AG09319 (cell line): ENCODE measurements at regions not wholly inside any gene's neighbourhood (a gene's known extent, or its start where the extent isn't known, plus 50 kb on each side); places are given as distances from the start of the nearest gene placed in this dataset.
"Not testable (repeated sequence)": the region's sequence is repeated elsewhere in the genome, so short reads cannot be mapped to it uniquely, and the experiment has no call there.

ENCODE experiments used
- DNase-seq: peaks from one replicate; pipeline ENCODE4 v3.0.0-alpha.2; 2010; ENCODE audit warnings: low read depth; ENCODE audit errors: extremely low read depth
- CTCF ChIP-seq: IDR thresholded peaks from 2 replicates; pipeline ENCODE4 v1.5.1; 2011; ENCODE audit warnings: low read depth, mild to moderate bottlenecking, inconsistent platforms, low read length, moderate library complexity

DNA sequence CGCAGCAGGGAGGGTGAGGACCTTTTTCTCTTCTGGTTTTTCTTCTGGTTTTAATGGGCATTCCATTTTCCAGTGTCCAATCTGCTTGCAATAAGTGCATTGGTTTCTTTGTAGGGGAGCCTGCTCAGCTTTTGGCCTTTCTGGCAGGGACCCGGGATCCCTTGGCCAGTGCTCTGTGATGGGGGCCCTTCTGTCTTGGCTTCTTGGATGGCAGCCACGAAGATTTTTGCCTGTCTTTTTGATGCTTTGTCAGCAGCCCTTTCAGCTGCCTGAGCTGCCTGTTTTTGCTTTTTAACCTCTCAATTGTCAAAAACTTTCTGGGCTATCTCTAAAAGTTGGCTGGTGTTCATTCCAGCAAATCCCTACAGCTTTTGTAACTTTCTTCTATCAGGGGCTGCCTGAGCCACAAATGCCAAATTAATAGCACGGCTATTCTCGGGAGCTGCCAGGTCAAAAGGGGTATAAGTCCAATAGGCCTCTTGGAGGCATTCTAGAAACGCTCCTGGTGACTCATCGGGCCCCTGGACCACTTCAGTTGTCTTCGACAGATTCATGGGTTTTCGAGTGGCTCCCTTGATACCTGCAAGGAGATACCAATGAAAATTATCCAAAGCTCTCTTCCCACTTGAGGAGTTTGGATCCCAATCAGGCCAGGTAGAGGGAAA lies 179.9 kb upstream of the MBL2 start:
- no peak for DNase-seq

GRCh38 chr10:52951824-52952223 lies 179.2 kb upstream of the MBL2 start:
- DNase-seq: no peak
- no peak for TF ChIP-seq CTCF

More for the DNA sequence above, 179.9 kb upstream of the MBL2 start:
- no peak for TF ChIP-seq CTCF

GRCh38 chr10:52950578-52950977 lies 178.0 kb upstream of the MBL2 start:
- no peak for DNase-seq
- no peak for TF ChIP-seq CTCF

- no peak for DNase-seq
These were observed 177.3 kb upstream of the MBL2 start for GRCh38 chr10:52949899-52950298.

GRCh38 chr10:52946486-52946885 lies 173.9 kb upstream of the MBL2 start:
- DNase-seq: no peak
- no peak for TF ChIP-seq CTCF

More at GRCh38 chr10:52949899-52950298, 177.3 kb upstream of the MBL2 start:
- TF ChIP-seq CTCF: no peak

- not testable (repeated sequence) for DNase-seq
These were observed 172.9 kb upstream of the MBL2 start for GRCh38 chr10:52945521-52945920.

DNA sequence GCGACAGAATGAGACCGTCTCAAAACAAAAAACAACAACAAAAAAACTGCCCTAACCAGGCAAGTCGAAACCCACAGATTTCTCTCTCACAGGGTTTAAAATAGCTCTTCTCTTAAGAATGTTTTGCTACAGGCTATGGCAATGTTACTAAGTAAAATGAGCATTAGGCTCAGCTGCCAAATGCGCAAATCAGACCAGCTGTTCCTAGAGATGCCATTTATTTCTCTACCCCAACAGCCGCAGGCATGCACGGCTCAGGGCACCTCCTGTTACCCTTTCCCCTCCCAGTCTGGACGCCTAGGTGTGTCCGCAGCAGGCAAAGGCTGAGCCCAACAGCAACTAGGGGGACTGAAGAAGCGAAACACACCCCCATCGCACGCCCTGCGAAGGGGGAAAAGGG lies 168.3 kb upstream of the MBL2 start:
- no peak for TF ChIP-seq CTCF
- no peak for DNase-seq

DNA sequence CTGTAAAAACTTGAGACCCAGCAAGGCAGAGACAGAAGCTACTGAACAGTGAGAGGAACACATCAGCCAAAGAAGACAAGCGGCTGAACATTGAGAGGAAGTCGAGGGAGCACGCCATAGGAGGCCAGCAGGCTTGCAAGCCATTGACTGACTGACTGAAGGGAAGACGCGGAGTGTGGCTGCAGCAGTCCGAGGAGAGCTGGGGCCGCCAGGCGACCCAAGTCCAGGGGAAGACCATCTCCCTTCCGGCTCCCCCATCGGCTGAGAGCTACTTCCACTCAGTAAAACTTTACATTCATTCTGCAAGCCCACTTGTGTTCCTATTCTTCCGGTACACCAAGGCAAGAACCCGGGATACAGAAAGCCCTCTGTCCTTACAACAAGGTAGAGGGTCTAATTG lies 167.3 kb upstream of the MBL2 start:
- TF ChIP-seq CTCF: no peak
- no peak for DNase-seq
